Neural crest cell (in vitro differentiated cells): ENCODE measurements at regions not wholly inside any gene's neighbourhood (a gene's known extent, or its start where the extent isn't known, plus 50 kb on each side); places are given as distances from the start of the nearest gene placed in this dataset.

Source experiments
- DNase-seq: peaks from one replicate; pipeline ENCODE4 v3.0.0; 2021; ENCODE audit warnings: low read depth, mixed read lengths, low spot score
- H3K27ac Mint-ChIP-seq: one replicate; pipeline ENCODE4 v1.8.0; 2021; ENCODE audit warnings: mild to moderate bottlenecking, mixed read lengths; ENCODE audit not compliant: unreplicated experiment
- H3K27me3 Mint-ChIP-seq: 2 replicates; pipeline ENCODE4 v1.8.0; 2021; ENCODE audit warnings: low read depth, mild to moderate bottlenecking, mixed read lengths
- H3K36me3 Mint-ChIP-seq: 2 replicates; pipeline ENCODE4 v1.8.0; 2021; ENCODE audit warnings: low read depth, mild to moderate bottlenecking, mixed read lengths
- H3K4me1 Mint-ChIP-seq: 2 replicates; pipeline ENCODE4 v1.8.0; 2021; ENCODE audit warnings: mixed read lengths
- H3K4me3 Mint-ChIP-seq: one replicate; pipeline ENCODE4 v1.8.0; 2021; ENCODE audit warnings: mild to moderate bottlenecking, mixed read lengths
- H3K9me3 Mint-ChIP-seq: 2 replicates; pipeline ENCODE4 v1.8.0; 2021; ENCODE audit warnings: mixed read lengths
- CTCF ChIP-seq: fragments of 200-600 bp; sonication (generic); conservative IDR thresholded peaks from 2 replicates; pipeline ENCODE4 v1.5.0; 2021; ENCODE audit warnings: antibody characterized with exemption, mild to moderate bottlenecking

GRCh38 chr19:31083105-31083504 lies 266.1 kb downstream of the TSHZ3 start:
- H3K4me3 Mint-ChIP-seq, result no peak overlapping the region
- H3K9me3 Mint-ChIP-seq, result no peaks in the 10 kb centered on the region
- H3K36me3 Mint-ChIP-seq, result no peaks in the 10 kb centered on the region
- TF ChIP-seq CTCF, result no peak
- DNase-seq, result no peak
- H3K27me3 Mint-ChIP-seq, result peaks cover 4% of the 10 kb centered on the region
- no peaks in the 10 kb centered on the region for H3K4me1 Mint-ChIP-seq
- no peak overlapping the region for H3K27ac Mint-ChIP-seq

- Mint-ChIP-seq H3K27me3 (peaks cover 10% of the 10 kb centered on the region), H3K27ac (no peak overlapping the region), H3K9me3 (no peaks in the 10 kb centered on the region), H3K4me1 (peaks cover 28% of the 10 kb centered on the region), H3K36me3 (no peaks in the 10 kb centered on the region), H3K4me3 (no peak overlapping the region)
- no peak for TF ChIP-seq CTCF
- no peak for DNase-seq
Measured at GRCh38 chr19:31075146-31075655, 274.0 kb downstream of the TSHZ3 start.

- Mint-ChIP-seq H3K4me3 (peak overlapping the region; percentile 49), H3K36me3 (no peaks in the 10 kb centered on the region), H3K4me1 (peaks cover 33% of the 10 kb centered on the region), H3K27ac (peak overlapping the region; percentile 16), H3K27me3 (peaks cover 6% of the 10 kb centered on the region), H3K9me3 (no peaks in the 10 kb centered on the region)
- no peak for DNase-seq
- no peak for TF ChIP-seq CTCF
Measured at GRCh38 chr19:31074199-31075125, 274.8 kb downstream of the TSHZ3 start.

GRCh38 chr19:31073485-31074198 lies 275.6 kb downstream of the TSHZ3 start:
- Mint-ChIP-seq H3K9me3 (no peaks in the 10 kb centered on the region), H3K36me3 (no peaks in the 10 kb centered on the region), H3K4me3 (peak overlapping the region; percentile 49), H3K27me3 (peaks cover 6% of the 10 kb centered on the region), H3K27ac (peak overlapping the region; percentile 16), H3K4me1 (peaks cover 33% of the 10 kb centered on the region)
- DNase-seq, result peak; percentile 17
- TF ChIP-seq CTCF, result no peak

- Mint-ChIP-seq H3K36me3 (no peaks in the 10 kb centered on the region), H3K9me3 (no peaks in the 10 kb centered on the region), H3K27me3 (peaks cover 6% of the 10 kb centered on the region), H3K4me1 (peaks cover 33% of the 10 kb centered on the region), H3K4me3 (no peak overlapping the region), H3K27ac (no peak overlapping the region)
- no peak for DNase-seq
- no peak for TF ChIP-seq CTCF
Measured at GRCh38 chr19:31072451-31072850, 276.8 kb downstream of the TSHZ3 start.
